Choroid plexus epithelial cell (primary cell): ENCODE measurements at regions not wholly inside any gene's neighbourhood (a gene's known extent, or its start where the extent isn't known, plus 50 kb on each side); places are given as distances from the start of the nearest gene placed in this dataset.
"Not testable (repeated sequence)": the region's sequence is repeated elsewhere in the genome, so short reads cannot be mapped to it uniquely, and the experiment has no call there.

ENCODE experiments used
- DNase-seq: peaks from one replicate; pipeline ENCODE4 v3.0.0-alpha.2; 2010; ENCODE audit warnings: low read depth
- H3K4me3 ChIP-seq: 2 replicates; pipeline ENCODE4 v1.5.1; 2011; ENCODE audit warnings: low read depth, mild to moderate bottlenecking, control low read depth, low read length, moderate library complexity
- CTCF ChIP-seq: conservative IDR thresholded peaks from 2 replicates; pipeline ENCODE4 v1.5.1; 2011; ENCODE audit warnings: low read depth, mild to moderate bottlenecking, control low read depth, inconsistent platforms, low read length, moderate library complexity

- TF ChIP-seq CTCF, result no peak
- H3K4me3 ChIP-seq, result no peak overlapping the region
- DNase-seq, result peak; percentile 72
Observed at GRCh38 chr2:215535125-215535668, 99.3 kb upstream of the FN1 start.

- not testable (repeated sequence) for H3K4me3 ChIP-seq, DNase-seq
Observed at GRCh38 chr2:215533716-215534115, 97.8 kb upstream of the FN1 start.

GRCh38 chr2:215532844-215533243, 97.0 kb upstream of the FN1 start:
- peak; percentile 44 for DNase-seq
- no peak for TF ChIP-seq CTCF
- H3K4me3 ChIP-seq, result no peak overlapping the region

- DNase-seq, result peak; percentile 88
Observed at GRCh38 chr2:215531284-215531683, 95.4 kb upstream of the FN1 start.

GRCh38 chr2:215530191-215530968, 94.5 kb upstream of the FN1 start:
- peak; percentile 62 for DNase-seq
- no peak overlapping the region for H3K4me3 ChIP-seq
- no peak for TF ChIP-seq CTCF

More at GRCh38 chr2:215531284-215531683, 95.4 kb upstream of the FN1 start:
- no peak overlapping the region for H3K4me3 ChIP-seq
- TF ChIP-seq CTCF, result no peak

GRCh38 chr2:215529271-215529670, 93.4 kb upstream of the FN1 start:
- H3K4me3 ChIP-seq, result no peak overlapping the region
- TF ChIP-seq CTCF, result no peak
- peak; percentile 89 for DNase-seq

GRCh38 chr2:215528555-215528954, 92.7 kb upstream of the FN1 start:
- no peak for TF ChIP-seq CTCF
- peak; percentile 92 for DNase-seq
- H3K4me3 ChIP-seq, result no peak overlapping the region
